SK-N-MC (cell line): ENCODE measurements at regions not wholly inside any gene's neighbourhood (a gene's known extent, or its start where the extent isn't known, plus 50 kb on each side); places are given as distances from the start of the nearest gene placed in this dataset.
"Not testable (repeated sequence)": the region's sequence is repeated elsewhere in the genome, so short reads cannot be mapped to it uniquely, and the experiment has no call there.

Experiments
- DNase-seq: peaks from one replicate; pipeline ENCODE4 v3.0.0-alpha.2; 2011; ENCODE audit warnings: low read depth, low spot score
- H3K27ac ChIP-seq: fragments of 200-600 bp; sonication (generic); 2 replicates; pipeline ENCODE4 v1.5.1; 2016; ENCODE audit warnings: mixed run types
- H3K36me3 ChIP-seq: fragments of 200-600 bp; sonication (generic); 2 replicates; pipeline ENCODE4 v1.6.1; 2017; ENCODE audit warnings: antibody characterized with exemption, low read length, mixed read lengths; ENCODE audit not compliant: insufficient read depth
- H3K4me3 ChIP-seq: fragments of 200-600 bp; sonication (generic); 2 replicates; pipeline ENCODE4 v1.5.1; 2016
- H3K9ac ChIP-seq: fragments of 200-600 bp; sonication (generic); 2 replicates; pipeline ENCODE4 v1.8.0; 2017; ENCODE audit warnings: mixed run types, mixed read lengths; ENCODE audit not compliant: insufficient read length
- H3K9me3 ChIP-seq: fragments of 200-600 bp; sonication (generic); 2 replicates; pipeline ENCODE4 v1.6.1; 2017; ENCODE audit warnings: low read depth, mild to moderate bottlenecking, antibody characterized with exemption, low read length, moderate library complexity, mixed read lengths
- EZH2 ChIP-seq: fragments of 200-600 bp; sonication (generic); IDR thresholded peaks from one replicate; pipeline ENCODE4 v1.6.1; 2017; ENCODE audit warnings: antibody characterized with exemption
- FOXP2 ChIP-seq: optimal IDR thresholded peaks from 2 replicates; pipeline ENCODE3; 2011; ENCODE audit warnings: mild to moderate bottlenecking, moderate library complexity; ENCODE audit not compliant: insufficient read depth; ENCODE audit errors: extremely low read length, control extremely low read depth
- POLR2AphosphoS5 ChIP-seq: IDR thresholded peaks from 2 replicates; pipeline ENCODE4 v1.6.1; 2012; ENCODE audit warnings: mild to moderate bottlenecking, low read depth, low read length, borderline replicate concordance

DNA sequence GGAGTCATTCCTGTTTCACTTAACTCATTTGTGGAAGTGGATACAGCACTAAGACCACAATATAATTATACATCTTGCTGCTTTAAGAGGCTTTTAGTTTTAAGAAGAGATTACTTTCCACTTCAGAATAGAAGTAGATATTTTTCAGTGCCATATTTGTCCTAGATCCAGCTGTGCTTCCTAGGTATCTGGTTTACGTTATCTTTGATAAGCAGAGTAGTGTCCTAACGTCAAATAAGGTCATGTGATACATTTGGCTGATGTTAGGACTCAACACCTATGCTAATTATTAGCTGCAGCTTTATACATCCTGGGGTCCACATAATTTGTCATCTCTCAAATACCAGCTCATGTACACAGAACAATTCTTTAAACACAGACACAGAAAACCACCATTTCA lies 196.2 kb upstream of the SMIM30 start:
- Histone ChIP-seq H3K36me3 (no peaks in the 10 kb centered on the region), H3K9ac (no peak overlapping the region), H3K9me3 (no peaks in the 10 kb centered on the region), H3K4me3 (no peak overlapping the region), H3K27ac (no peak overlapping the region)
- no peak for DNase-seq
- TF ChIP-seq EZH2 (no peak), FOXP2 (no peak), POLR2AphosphoS5 (no peak)

DNA sequence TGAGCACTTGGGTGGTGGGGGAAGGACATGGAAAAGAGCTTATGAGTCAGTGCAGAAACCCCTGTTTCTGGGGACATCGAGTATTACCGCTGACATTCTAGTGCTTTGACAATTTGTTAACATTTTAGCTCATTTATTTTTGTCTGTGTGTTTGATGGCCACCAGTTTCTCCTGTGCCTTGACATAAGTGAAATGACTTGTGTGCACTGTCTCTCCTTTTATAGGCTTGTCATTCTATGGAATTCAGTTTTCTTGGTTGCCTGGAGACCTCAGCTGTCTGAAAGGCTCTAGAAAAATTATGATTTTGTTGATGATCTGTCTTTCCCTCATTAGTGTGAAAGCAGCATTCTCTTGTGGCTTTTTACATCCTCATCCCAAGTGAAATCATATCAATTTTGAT lies 190.0 kb upstream of the SMIM30 start:
- no peak for TF ChIP-seq EZH2
- TF ChIP-seq POLR2AphosphoS5: no peak
- TF ChIP-seq FOXP2: no peak
- no peak for DNase-seq
- H3K27ac ChIP-seq: no peak overlapping the region

GRCh38 chr7:113307147-113307546 lies 188.8 kb upstream of the SMIM30 start:
- H3K4me3 ChIP-seq: no peak overlapping the region
- no peak overlapping the region for H3K9ac ChIP-seq
- no peak for DNase-seq
- TF ChIP-seq FOXP2: no peak
- TF ChIP-seq POLR2AphosphoS5: no peak
- TF ChIP-seq EZH2: no peak
- H3K27ac ChIP-seq: no peak overlapping the region
- no peaks in the 10 kb centered on the region for H3K36me3 ChIP-seq
- H3K9me3 ChIP-seq: no peaks in the 10 kb centered on the region

More for the DNA sequence above, 190.0 kb upstream of the SMIM30 start:
- H3K9me3 ChIP-seq: no peaks in the 10 kb centered on the region
- no peaks in the 10 kb centered on the region for H3K36me3 ChIP-seq
- H3K9ac ChIP-seq: no peak overlapping the region
- no peak overlapping the region for H3K4me3 ChIP-seq

GRCh38 chr7:113306302-113306701 lies 187.9 kb upstream of the SMIM30 start:
- Histone ChIP-seq H3K36me3 (no peaks in the 10 kb centered on the region), H3K9ac (no peak overlapping the region), H3K27ac (no peak overlapping the region), H3K4me3 (no peak overlapping the region), H3K9me3 (no peaks in the 10 kb centered on the region)
- TF ChIP-seq EZH2 (no peak), POLR2AphosphoS5 (no peak), FOXP2 (no peak)
- DNase-seq: no peak

GRCh38 chr7:113304104-113304503 lies 185.8 kb upstream of the SMIM30 start:
- no peak overlapping the region for H3K4me3 ChIP-seq
- no peak overlapping the region for H3K9ac ChIP-seq
- TF ChIP-seq FOXP2 (no peak), EZH2 (no peak), POLR2AphosphoS5 (no peak)
- no peak for DNase-seq
- H3K9me3 ChIP-seq: no peaks in the 10 kb centered on the region
- no peak overlapping the region for H3K27ac ChIP-seq
- H3K36me3 ChIP-seq: no peaks in the 10 kb centered on the region

- not testable (repeated sequence) for H3K4me3 ChIP-seq, H3K9ac ChIP-seq, H3K36me3 ChIP-seq, DNase-seq, H3K27ac ChIP-seq, H3K9me3 ChIP-seq
These were observed 185.0 kb upstream of the SMIM30 start for GRCh38 chr7:113303388-113303787.

DNA sequence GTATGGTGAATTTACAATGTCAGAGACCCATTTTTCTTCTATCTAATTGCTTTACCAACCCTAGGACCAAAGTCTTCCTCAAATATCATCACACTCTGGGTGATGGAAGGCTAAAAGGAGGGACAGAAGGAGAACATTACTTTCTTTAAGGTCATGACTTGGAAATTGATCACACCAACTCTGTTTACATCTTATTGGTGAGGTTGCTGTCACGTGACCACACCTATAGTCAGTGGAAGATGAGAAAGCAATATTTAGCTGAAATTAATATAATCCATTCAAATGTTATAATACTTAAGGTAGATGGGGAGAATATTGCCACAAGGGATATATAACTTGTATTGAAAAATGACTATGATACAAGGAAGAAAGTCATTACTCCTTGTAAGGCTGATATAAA lies 183.6 kb upstream of the SMIM30 start:
- H3K27ac ChIP-seq: no peak overlapping the region
- H3K9ac ChIP-seq: no peak overlapping the region
- H3K4me3 ChIP-seq: no peak overlapping the region
- DNase-seq: no peak
- H3K36me3 ChIP-seq: no peaks in the 10 kb centered on the region
- no peaks in the 10 kb centered on the region for H3K9me3 ChIP-seq
- no peak for TF ChIP-seq POLR2AphosphoS5
- no peak for TF ChIP-seq EZH2
- no peak for TF ChIP-seq FOXP2

DNA sequence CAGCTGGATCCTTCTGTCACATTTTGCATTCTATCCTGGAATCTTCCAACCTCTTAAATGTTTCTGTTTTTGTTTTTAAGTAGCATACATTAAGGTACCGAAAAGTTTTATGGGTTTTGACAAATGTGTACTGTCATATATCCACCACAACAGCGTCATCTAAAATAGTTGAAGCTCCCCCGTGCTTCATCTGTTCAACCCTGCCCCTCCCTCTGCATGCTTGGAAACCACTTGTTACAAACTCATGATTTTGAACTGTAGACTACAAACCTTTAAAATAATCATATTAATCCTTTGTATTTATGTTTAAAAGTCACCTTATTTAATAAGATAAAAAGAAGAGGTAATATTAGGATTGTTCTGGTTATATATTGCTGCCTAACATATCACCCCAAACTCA lies 182.8 kb upstream of the SMIM30 start:
- H3K9me3 ChIP-seq: no peaks in the 10 kb centered on the region
- TF ChIP-seq FOXP2 (no peak), EZH2 (no peak), POLR2AphosphoS5 (no peak)
- no peak for DNase-seq
- no peak overlapping the region for H3K9ac ChIP-seq
- no peaks in the 10 kb centered on the region for H3K36me3 ChIP-seq
- no peak overlapping the region for H3K4me3 ChIP-seq
- no peak overlapping the region for H3K27ac ChIP-seq

DNA sequence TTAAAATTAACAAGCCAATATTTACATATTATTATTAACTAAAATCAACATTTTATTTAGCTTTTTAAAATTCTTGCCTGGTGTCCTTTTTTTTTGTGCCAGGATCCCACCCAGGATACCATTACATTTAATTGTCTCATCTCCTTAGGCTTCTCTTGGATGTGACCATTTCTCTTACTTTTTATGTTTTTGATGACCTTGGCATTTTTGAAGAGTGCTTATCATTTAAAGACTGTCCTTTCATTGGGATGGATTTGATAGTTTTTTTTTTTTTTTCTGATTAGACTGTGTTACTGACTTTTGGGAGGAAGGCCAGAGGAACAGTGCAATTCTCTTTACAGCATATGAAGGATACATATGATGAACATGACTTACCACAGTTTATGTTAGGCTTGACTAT lies 181.4 kb upstream of the SMIM30 start:
- no peaks in the 10 kb centered on the region for H3K36me3 ChIP-seq
- H3K9ac ChIP-seq: no peak overlapping the region
- no peaks in the 10 kb centered on the region for H3K9me3 ChIP-seq
- H3K27ac ChIP-seq: no peak overlapping the region
- no peak overlapping the region for H3K4me3 ChIP-seq
- DNase-seq: no peak
- TF ChIP-seq POLR2AphosphoS5 (no peak), FOXP2 (no peak), EZH2 (no peak)
